A673 (cell line): ENCODE measurements at regions not wholly inside any gene's neighbourhood (a gene's known extent, or its start where the extent isn't known, plus 50 kb on each side); places are given as distances from the start of the nearest gene placed in this dataset.

ENCODE experiments used
- CTCF ChIP-seq: fragments of 300-800, 200-600 bp; sonication (generic); conservative IDR thresholded peaks from 2 replicates; pipeline ENCODE4 v1.5.1; 2017; ENCODE audit warnings: low read depth, mild to moderate bottlenecking, antibody characterized with exemption, low read length, moderate library complexity, mixed read lengths
- EZH2 ChIP-seq: fragments of 200-600 bp; sonication (generic); IDR thresholded peaks from 2 replicates; pipeline ENCODE4 v1.6.1; 2017; ENCODE audit warnings: borderline replicate concordance, low read depth, mild to moderate bottlenecking, mixed read lengths, antibody characterized with exemption, low read length; ENCODE audit not compliant: poor library complexity, severe bottlenecking

GRCh38 chr12:105948331-105948730 is 190.4 kb downstream of the NUAK1 start:
- TF ChIP-seq CTCF = no peak
- no peak for TF ChIP-seq EZH2
